GM12865 (cell line): ENCODE measurements at regions not wholly inside any gene's neighbourhood (a gene's known extent, or its start where the extent isn't known, plus 50 kb on each side); places are given as distances from the start of the nearest gene placed in this dataset.

Experiments
- DNase-seq: peaks from one replicate; pipeline ENCODE4 v3.0.0; 2010; ENCODE audit warnings: low read depth
- H3K4me3 ChIP-seq: 2 replicates; pipeline ENCODE4 v1.5.1; 2011; ENCODE audit warnings: mild to moderate bottlenecking, low read depth, low read length, control low read depth
- CTCF ChIP-seq: IDR thresholded peaks from 2 replicates; pipeline ENCODE4 v1.5.1; 2011; ENCODE audit warnings: low read length, control low read depth, low read depth, inconsistent platforms; ENCODE audit not compliant: insufficient read depth; ENCODE audit errors: missing control alignments

GRCh38 chr4:174438711-174439110, 83.6 kb downstream of the HPGD start:
- TF ChIP-seq CTCF = no peak
- no peak for DNase-seq
- H3K4me3 ChIP-seq = no peak overlapping the region

GRCh38 chr4:174437749-174438148, 84.5 kb downstream of the HPGD start:
- no peak for TF ChIP-seq CTCF
- no peak for DNase-seq

GRCh38 chr4:174437324-174437723, 85.0 kb downstream of the HPGD start:
- no peak for DNase-seq

More at GRCh38 chr4:174437749-174438148, 84.5 kb downstream of the HPGD start:
- H3K4me3 ChIP-seq = no peak overlapping the region

GRCh38 chr4:174436377-174436776, 85.9 kb downstream of the HPGD start:
- H3K4me3 ChIP-seq = no peak overlapping the region
- TF ChIP-seq CTCF = no peak
- DNase-seq = no peak

More at GRCh38 chr4:174437324-174437723, 85.0 kb downstream of the HPGD start:
- H3K4me3 ChIP-seq = no peak overlapping the region
- no peak for TF ChIP-seq CTCF

GRCh38 chr4:174435974-174436373, 86.3 kb downstream of the HPGD start:
- no peak overlapping the region for H3K4me3 ChIP-seq
- TF ChIP-seq CTCF = no peak
- no peak for DNase-seq

GRCh38 chr4:174434455-174434854, 87.8 kb downstream of the HPGD start:
- no peak for TF ChIP-seq CTCF
- DNase-seq = no peak

GRCh38 chr4:174430576-174430975, 91.7 kb downstream of the HPGD start:
- no peak for TF ChIP-seq CTCF
- H3K4me3 ChIP-seq = no peak overlapping the region
- DNase-seq = no peak

More at GRCh38 chr4:174434455-174434854, 87.8 kb downstream of the HPGD start:
- H3K4me3 ChIP-seq = no peak overlapping the region
